ENCODE measurements at regions not wholly inside any gene's neighbourhood (a gene's known extent, or its start where the extent isn't known, plus 50 kb on each side); places are given as distances from the start of the nearest gene placed in this dataset.

GRCh38 chr3:143207338-143207961 is 87.9 kb downstream of the CHST2 start:
- H3K27ac ChIP-seq (ENCODE audit: control insufficient read depth, insufficient read depth) = peak overlapping the region; percentile 62
- TF ChIP-seq CHD1 (IDR thresholded peaks at IDR 0.05; ENCODE audit: low read depth, low read length) (no peak), KLF5 (IDR thresholded peaks at IDR 0.05; ENCODE audit: partially characterized antibody) (no peak), POLR2A (IDR thresholded peaks at IDR 0.05; ENCODE audit: low read depth, low read length) (no peak), PRDM15 (CRISPR knock-in tag; IDR thresholded peaks at IDR 0.05) (no peak), REST (IDR thresholded peaks at IDR 0.05; ENCODE audit: low read depth, low read length) (no peak), RBBP5 (conservative IDR thresholded peaks at IDR 0.05) (no peak), SIN3A (IDR thresholded peaks at IDR 0.05; ENCODE audit: low read depth, low read length) (no peak), FOXK2 (IDR thresholded peaks at IDR 0.05) (no peak), ATF3 (IDR thresholded peaks at IDR 0.05; ENCODE audit: borderline replicate concordance, extremely low read depth, low read depth, low read length) (no peak), EED (IDR thresholded peaks at IDR 0.05; ENCODE audit: low read depth) (peak; percentile 86), CBX5 (IDR thresholded peaks at IDR 0.05; ENCODE audit: low read depth) (peak; percentile 93), HDGF (IDR thresholded peaks at IDR 0.05) (no peak), IRF4 (IDR thresholded peaks at IDR 0.05; ENCODE audit: low read depth, low read length) (no peak), ZBTB4 (CRISPR knock-in tag; IDR thresholded peaks at IDR 0.05) (no peak)

More at GRCh38 chr3:143207338-143207961, 87.9 kb downstream of the CHST2 start:
- Histone ChIP-seq H3K27me3 (replicated peaks in 1 of 2; ENCODE audit: control insufficient read depth in 2 of 2, insufficient read depth in 2 of 2, low read length in 1 of 2) (no peaks in the 10 kb centered on the region), H3K4me1 (ENCODE audit: control insufficient read depth, insufficient read depth, low read length) (peaks cover 27% of the 10 kb centered on the region), H3K36me3 (ENCODE audit: control insufficient read depth in 2 of 2, insufficient read depth in 2 of 2, low read length in 1 of 2) (no peaks in the 10 kb centered on the region), H3K9ac (ENCODE audit: control insufficient read depth, insufficient read depth, low read length) (0 out of 2 replicates have a peak overlapping the region, but pooled peaks have one; percentile 10), H3K4me3 (no peak overlapping the region), H3K4me2 (ENCODE audit: control insufficient read depth, insufficient read depth) (peak overlapping the region; percentile 31; the same call in 1 of the 2 replicates), H3K79me2 (ENCODE audit: control insufficient read depth, insufficient read depth, low read length) (no peaks in the 10 kb centered on the region), H3K9me3 (replicated peaks; ENCODE audit: control insufficient read depth, insufficient read depth, low read length) (peaks cover 4% of the 10 kb centered on the region), H2AFZ (ENCODE audit: control insufficient read depth, low read depth, low read length) (peak overlapping the region; percentile 56), H4K20me1 (ENCODE audit: control insufficient read depth, insufficient read depth) (no peaks in the 10 kb centered on the region)
- in situ Hi-C loops (cut with MboI) = no loop called here
- ATAC-seq (peak; percentile 96), DNase-seq (ENCODE audit: low read depth, low spot score) (peak; percentile 95), FAIRE-seq (peak; percentile 83)
- ChIA-PET CTCF (interaction anchor here (0.6 to 1.9 kb wide), 12 partner anchors 9 to 467 kb away, joined by 3 to 7 read pairs (median 4); no protein-coding TSS in a partner anchor), POLR2A (interaction anchor here (0.6 to 1.1 kb wide), 4 partner anchors 12 to 49 kb away, joined by 3 to 4 read pairs (median 4); no protein-coding TSS in a partner anchor), RAD21 (ENCODE audit: unreplicated experiment) (interaction anchor here (0.8 to 3.5 kb wide), 18 partner anchors 10 to 467 kb away, joined by 3 to 19 read pairs (median 4); no protein-coding TSS in a partner anchor), SMC1A (ENCODE audit: uncharacterized antibody, unreplicated experiment) (interaction anchor here (0.6 to 3.8 kb wide), 27 partner anchors 9 to 575 kb away, joined by 3 to 29 read pairs (median 4); no protein-coding TSS in a partner anchor)
- intact Hi-C loops (cut with micrococcal nuclease; ENCODE audit: unreplicated experiment) = loop anchor here (1.0 to 2.0 kb wide), 3 partner anchors 27 to 86 kb away; no protein-coding TSS in a partner anchor
- BruUV-seq (replicated peaks) = no TSS peak
- 11% methylated on average over 1 of the region's 1 CpG for WGBS (ENCODE audit: insufficient coverage, insufficient replicate concordance, low lambda C conversion rate, missing lambda C conversion rate)

Data from GM12878 (cell line).